Stimulated activated memory B cell treated with anti-CD40 and anti-IgM and Interleukin-4, amounts not matched to agents 10 μg/mL and 1 μg/mL and 100 μg/mL, for 72 hours (primary cell): ENCODE measurements at regions not wholly inside any gene's neighbourhood (a gene's known extent, or its start where the extent isn't known, plus 50 kb on each side); places are given as distances from the start of the nearest gene placed in this dataset.

ENCODE experiments used
- ATAC-seq: fragments of 150-1000 bp; cut with Tn5 transposase; 2 replicates; pipeline ENCODE4 v1.10.0; 2021
- H3K27ac Mint-ChIP-seq: one replicate; pipeline ENCODE4 v1.8.0; 2022; ENCODE audit warnings: mild to moderate bottlenecking, mixed read lengths
- H3K27me3 Mint-ChIP-seq: one replicate; pipeline ENCODE4 v1.8.0; 2022; ENCODE audit warnings: mixed read lengths
- H3K36me3 Mint-ChIP-seq: one replicate; pipeline ENCODE4 v1.8.0; 2022; ENCODE audit warnings: mixed read lengths
- H3K4me1 Mint-ChIP-seq: one replicate; pipeline ENCODE4 v1.8.0; 2022; ENCODE audit warnings: mixed read lengths
- H3K4me3 Mint-ChIP-seq: one replicate; pipeline ENCODE4 v1.8.0; 2022; ENCODE audit warnings: mild to moderate bottlenecking, moderate library complexity, mixed read lengths
- H3K9me3 Mint-ChIP-seq: one replicate; pipeline ENCODE4 v1.8.0; 2022; ENCODE audit warnings: mixed read lengths

GRCh38 chr22:49553518-49554295, 274.0 kb downstream of the BRD1 start:
- Mint-ChIP-seq H3K27me3 (no peaks in the 10 kb centered on the region), H3K36me3 (peaks cover 31% of the 10 kb centered on the region), H3K9me3 (peaks cover 5% of the 10 kb centered on the region), H3K4me1 (no peaks in the 10 kb centered on the region), H3K27ac (no peak overlapping the region), H3K4me3 (no peak overlapping the region)
- ATAC-seq: no peak

GRCh38 chr22:49553076-49553475, 274.6 kb downstream of the BRD1 start:
- Mint-ChIP-seq H3K27ac (no peak overlapping the region), H3K9me3 (peaks cover 3% of the 10 kb centered on the region), H3K4me3 (no peak overlapping the region), H3K36me3 (peaks cover 30% of the 10 kb centered on the region), H3K27me3 (no peaks in the 10 kb centered on the region), H3K4me1 (no peaks in the 10 kb centered on the region)
- ATAC-seq: no peak

- no peak overlapping the region for H3K27ac Mint-ChIP-seq
- ATAC-seq: no peak
- no peaks in the 10 kb centered on the region for H3K4me1 Mint-ChIP-seq
- no peak overlapping the region for H3K4me3 Mint-ChIP-seq
- H3K9me3 Mint-ChIP-seq: no peaks in the 10 kb centered on the region
- H3K27me3 Mint-ChIP-seq: no peaks in the 10 kb centered on the region
- H3K36me3 Mint-ChIP-seq: peaks cover 31% of the 10 kb centered on the region
Measured at GRCh38 chr22:49551897-49552614, 275.6 kb downstream of the BRD1 start.

GRCh38 chr22:49551446-49551845, 276.2 kb downstream of the BRD1 start:
- Mint-ChIP-seq H3K27ac (no peak overlapping the region), H3K9me3 (no peaks in the 10 kb centered on the region), H3K4me1 (no peaks in the 10 kb centered on the region), H3K27me3 (no peaks in the 10 kb centered on the region), H3K36me3 (peaks cover 29% of the 10 kb centered on the region), H3K4me3 (no peak overlapping the region)
- ATAC-seq: no peak

- Mint-ChIP-seq H3K4me3 (no peak overlapping the region), H3K4me1 (no peaks in the 10 kb centered on the region)
- ATAC-seq: no peak
Measured at GRCh38 chr22:49550766-49551362, 276.8 kb downstream of the BRD1 start.

GRCh38 chr22:49550141-49550430, 277.6 kb downstream of the BRD1 start:
- no peak overlapping the region for H3K4me3 Mint-ChIP-seq
- H3K27ac Mint-ChIP-seq: no peak overlapping the region
- H3K4me1 Mint-ChIP-seq: no peaks in the 10 kb centered on the region
- H3K27me3 Mint-ChIP-seq: no peaks in the 10 kb centered on the region
- H3K36me3 Mint-ChIP-seq: peaks cover 28% of the 10 kb centered on the region
- no peak for ATAC-seq
- H3K9me3 Mint-ChIP-seq: no peaks in the 10 kb centered on the region

More at GRCh38 chr22:49550766-49551362, 276.8 kb downstream of the BRD1 start:
- Mint-ChIP-seq H3K36me3 (peaks cover 28% of the 10 kb centered on the region), H3K9me3 (no peaks in the 10 kb centered on the region), H3K27ac (no peak overlapping the region), H3K27me3 (no peaks in the 10 kb centered on the region)

GRCh38 chr22:49549256-49550140, 278.2 kb downstream of the BRD1 start:
- no peak for ATAC-seq
- Mint-ChIP-seq H3K9me3 (no peaks in the 10 kb centered on the region), H3K36me3 (peaks cover 28% of the 10 kb centered on the region), H3K4me3 (no peak overlapping the region), H3K27ac (no peak overlapping the region), H3K4me1 (no peaks in the 10 kb centered on the region), H3K27me3 (no peaks in the 10 kb centered on the region)

- H3K9me3 Mint-ChIP-seq: no peaks in the 10 kb centered on the region
- peaks cover 28% of the 10 kb centered on the region for H3K36me3 Mint-ChIP-seq
- no peak for ATAC-seq
- H3K27me3 Mint-ChIP-seq: no peaks in the 10 kb centered on the region
- H3K4me1 Mint-ChIP-seq: no peaks in the 10 kb centered on the region
- no peak overlapping the region for H3K27ac Mint-ChIP-seq
- H3K4me3 Mint-ChIP-seq: no peak overlapping the region
Measured at GRCh38 chr22:49548356-49549202, 279.1 kb downstream of the BRD1 start.

GRCh38 chr22:49547751-49548239, 279.9 kb downstream of the BRD1 start:
- H3K4me1 Mint-ChIP-seq: no peaks in the 10 kb centered on the region
- ATAC-seq: no peak
- no peaks in the 10 kb centered on the region for H3K9me3 Mint-ChIP-seq
- no peaks in the 10 kb centered on the region for H3K27me3 Mint-ChIP-seq
- H3K4me3 Mint-ChIP-seq: no peak overlapping the region
- H3K36me3 Mint-ChIP-seq: peaks cover 28% of the 10 kb centered on the region
- H3K27ac Mint-ChIP-seq: no peak overlapping the region

- H3K36me3 Mint-ChIP-seq: peaks cover 28% of the 10 kb centered on the region
- no peaks in the 10 kb centered on the region for H3K9me3 Mint-ChIP-seq
- H3K4me3 Mint-ChIP-seq: no peak overlapping the region
- no peak overlapping the region for H3K27ac Mint-ChIP-seq
- H3K27me3 Mint-ChIP-seq: no peaks in the 10 kb centered on the region
- H3K4me1 Mint-ChIP-seq: no peaks in the 10 kb centered on the region
- no peak for ATAC-seq
Measured at GRCh38 chr22:49546811-49547585, 280.7 kb downstream of the BRD1 start.

GRCh38 chr22:49545606-49546005, 282.1 kb downstream of the BRD1 start:
- peaks cover 16% of the 10 kb centered on the region for H3K36me3 Mint-ChIP-seq
- no peaks in the 10 kb centered on the region for H3K27me3 Mint-ChIP-seq
- H3K27ac Mint-ChIP-seq: no peak overlapping the region
- no peak for ATAC-seq
- H3K4me1 Mint-ChIP-seq: no peaks in the 10 kb centered on the region
- no peak overlapping the region for H3K4me3 Mint-ChIP-seq
- H3K9me3 Mint-ChIP-seq: no peaks in the 10 kb centered on the region

- no peaks in the 10 kb centered on the region for H3K4me1 Mint-ChIP-seq
- no peak overlapping the region for H3K27ac Mint-ChIP-seq
- H3K4me3 Mint-ChIP-seq: no peak overlapping the region
- no peaks in the 10 kb centered on the region for H3K27me3 Mint-ChIP-seq
- H3K9me3 Mint-ChIP-seq: no peaks in the 10 kb centered on the region
- peaks cover 19% of the 10 kb centered on the region for H3K36me3 Mint-ChIP-seq
- ATAC-seq: no peak
Measured at GRCh38 chr22:49544286-49544685, 283.4 kb downstream of the BRD1 start.

- Mint-ChIP-seq H3K36me3 (peaks cover 23% of the 10 kb centered on the region), H3K4me3 (no peak overlapping the region), H3K9me3 (no peaks in the 10 kb centered on the region), H3K27me3 (no peaks in the 10 kb centered on the region), H3K4me1 (no peaks in the 10 kb centered on the region), H3K27ac (no peak overlapping the region)
- no peak for ATAC-seq
Measured at GRCh38 chr22:49543876-49544275, 283.8 kb downstream of the BRD1 start.
